ENCODE measurements at regions not wholly inside any gene's neighbourhood (a gene's known extent, or its start where the extent isn't known, plus 50 kb on each side); places are given as distances from the start of the nearest gene placed in this dataset.

GRCh38 chr3:40864915-40865314, 334.4 kb upstream of the CTNNB1 start:
- H3K4me3 ChIP-seq, result no peak overlapping the region
- H3K4me1 ChIP-seq, result peaks cover 23% of the 10 kb centered on the region
- TF ChIP-seq POLR2A (IDR thresholded peaks at IDR 0.05) (no peak), CTCF (IDR thresholded peaks at IDR 0.05) (no peak)
- intact Hi-C loops (cut with DNase I; ENCODE audit: low total_unique reads), result no loop called here
- DNase-seq, result no peak
- H3K9me3 ChIP-seq, result no peaks in the 10 kb centered on the region
- H3K27ac ChIP-seq, result peak overlapping the region in 1 of 2 donors; percentile 57
- H3K36me3 ChIP-seq (ENCODE audit: low read depth, missing control alignments), result no peaks in the 10 kb centered on the region
- 19 to 48% methylated on average over 1 of the region's 1 CpG for WGBS, 2 donors
- no peaks in the 10 kb centered on the region for H3K27me3 ChIP-seq

- Histone ChIP-seq H3K4me3 (no peak overlapping the region), H3K9me3 (no peaks in the 10 kb centered on the region), H3K27me3 (no peaks in the 10 kb centered on the region), H3K36me3 (ENCODE audit: low read depth, missing control alignments) (no peaks in the 10 kb centered on the region), H3K4me1 (peaks cover 23% of the 10 kb centered on the region), H3K27ac (no peak overlapping the region)
- DNase-seq, result no peak
- TF ChIP-seq CTCF (IDR thresholded peaks at IDR 0.05), result no peak
- TF ChIP-seq POLR2A (IDR thresholded peaks at IDR 0.05), result no peak
- intact Hi-C loops (cut with DNase I; ENCODE audit: low total_unique reads), result no loop called here
- 73 to 90% methylated on average over 3 of the region's 3 CpGs for WGBS, 2 donors
Observed at GRCh38 chr3:40867797-40868196, 331.5 kb upstream of the CTNNB1 start.

GRCh38 chr3:40869013-40869412, 330.3 kb upstream of the CTNNB1 start:
- intact Hi-C loops (cut with DNase I; ENCODE audit: low total_unique reads), result no loop called here
- no peak for DNase-seq
- TF ChIP-seq CTCF (IDR thresholded peaks at IDR 0.05) (no peak), POLR2A (IDR thresholded peaks at IDR 0.05) (no peak)
- Histone ChIP-seq H3K4me3 (no peak overlapping the region), H3K36me3 (ENCODE audit: low read depth, missing control alignments) (no peaks in the 10 kb centered on the region), H3K27ac (no peak overlapping the region), H3K9me3 (no peaks in the 10 kb centered on the region), H3K4me1 (peaks cover 22% of the 10 kb centered on the region), H3K27me3 (no peaks in the 10 kb centered on the region)
- WGBS, 2 donors, result 74 to 89% methylated on average over 4 of the region's 4 CpGs

DNA sequence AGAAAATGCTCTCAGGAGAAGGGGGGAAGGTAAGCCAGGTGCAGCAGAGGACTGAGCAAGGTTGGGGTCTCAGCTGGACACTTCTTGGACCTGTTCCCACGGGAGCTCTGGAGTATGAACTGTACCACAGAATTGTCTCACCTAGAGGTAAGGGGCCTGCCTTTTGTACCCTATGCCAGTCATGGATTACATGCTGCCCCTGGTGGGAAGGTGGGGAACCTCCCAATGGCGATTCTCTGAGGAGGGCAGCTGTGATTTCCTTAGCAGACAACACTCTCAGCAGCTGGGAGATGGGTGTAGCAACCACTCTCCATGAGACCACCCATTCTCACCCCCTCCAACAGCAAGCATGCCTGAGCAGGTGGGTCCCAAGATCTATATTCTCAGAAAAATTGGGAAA, 329.4 kb upstream of the CTNNB1 start:
- Histone ChIP-seq H3K4me1 (peaks cover 13% of the 10 kb centered on the region), H3K9me3 (no peaks in the 10 kb centered on the region), H3K4me3 (no peak overlapping the region), H3K27ac (no peak overlapping the region), H3K36me3 (ENCODE audit: low read depth, missing control alignments) (no peaks in the 10 kb centered on the region), H3K27me3 (no peaks in the 10 kb centered on the region)
- WGBS, 2 donors, result 67 to 88% methylated on average over 1 to 2 of the region's 2 CpGs
- TF ChIP-seq POLR2A (IDR thresholded peaks at IDR 0.05), result no peak
- no peak for TF ChIP-seq CTCF (IDR thresholded peaks at IDR 0.05)
- intact Hi-C loops (cut with DNase I; ENCODE audit: low total_unique reads), result no loop called here
- no peak for DNase-seq

DNA sequence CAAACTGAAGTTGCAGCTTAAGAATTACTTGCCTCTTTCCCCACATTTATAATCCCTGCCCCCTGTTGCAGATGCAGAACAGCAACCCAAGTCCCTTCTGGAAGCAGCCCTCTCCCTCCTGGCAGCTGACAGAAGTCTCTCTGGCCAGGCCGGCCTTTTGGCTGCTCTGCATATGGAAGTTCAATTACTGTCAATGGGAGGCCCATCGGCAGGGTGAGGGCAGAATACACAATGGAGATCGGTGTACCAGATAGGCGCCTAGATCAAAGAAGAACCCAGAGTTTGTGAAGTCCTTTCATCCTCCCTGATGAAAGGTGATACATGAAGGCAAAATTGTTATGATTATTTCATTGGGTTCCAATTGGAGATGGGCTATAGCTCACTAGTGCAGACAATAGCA, 327.9 kb upstream of the CTNNB1 start:
- H3K27me3 ChIP-seq, result no peaks in the 10 kb centered on the region
- H3K4me1 ChIP-seq, result peaks cover 5% of the 10 kb centered on the region
- H3K9me3 ChIP-seq, result no peaks in the 10 kb centered on the region
- TF ChIP-seq POLR2A (IDR thresholded peaks at IDR 0.05) (no peak), CTCF (IDR thresholded peaks at IDR 0.05) (no peak)
- 68 to 76% methylated on average over 4 of the region's 4 CpGs for WGBS, 2 donors
- intact Hi-C loops (cut with DNase I; ENCODE audit: low total_unique reads), result no loop called here
- DNase-seq, result no peak
- H3K27ac ChIP-seq, result no peak overlapping the region
- no peaks in the 10 kb centered on the region for H3K36me3 ChIP-seq (ENCODE audit: low read depth, missing control alignments)
- no peak overlapping the region for H3K4me3 ChIP-seq

Data from testis (tissue), 2 donors.